ENCODE measurements at regions not wholly inside any gene's neighbourhood (a gene's known extent, or its start where the extent isn't known, plus 50 kb on each side); places are given as distances from the start of the nearest gene placed in this dataset.
"Not testable (repeated sequence)": the region's sequence is repeated elsewhere in the genome, so short reads cannot be mapped to it uniquely, and the experiment has no call there.

DNA sequence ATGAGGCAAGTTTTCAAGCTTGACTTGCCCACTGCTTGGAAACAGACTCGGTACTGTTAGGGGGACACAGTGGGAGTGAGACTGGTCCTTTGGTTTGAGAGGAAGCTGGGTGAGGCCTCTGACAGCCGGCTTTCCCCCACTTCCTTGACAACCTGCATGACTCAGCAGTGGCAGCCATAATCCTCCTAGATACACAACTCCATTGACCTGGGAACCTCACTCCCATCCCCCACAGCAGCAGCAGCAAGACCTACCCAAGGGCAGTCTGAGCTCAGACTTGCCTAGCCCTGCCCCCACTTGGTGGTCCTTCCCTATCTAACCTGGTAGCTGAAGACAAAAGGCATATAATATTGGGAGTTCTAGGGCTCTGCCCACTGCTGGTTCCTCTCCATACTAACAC, 1043.5 kb upstream of the ALCAM start:
- H3K27me3 ChIP-seq (ENCODE audit: control insufficient read depth, insufficient read depth, low read length), result no peaks in the 10 kb centered on the region
- H3K4me3 ChIP-seq (ENCODE audit: low read length), result no peak overlapping the region
- H3K9me3 ChIP-seq (ENCODE audit: control insufficient read depth, low read length), result no peaks in the 10 kb centered on the region
- no peak overlapping the region for H3K9ac ChIP-seq (ENCODE audit: low read length)
- no peaks in the 10 kb centered on the region for H3K4me1 ChIP-seq (ENCODE audit: control insufficient read depth, insufficient read depth, low read length)
- H3K36me3 ChIP-seq (ENCODE audit: control insufficient read depth, insufficient read depth, low read length), result no peaks in the 10 kb centered on the region

DNA sequence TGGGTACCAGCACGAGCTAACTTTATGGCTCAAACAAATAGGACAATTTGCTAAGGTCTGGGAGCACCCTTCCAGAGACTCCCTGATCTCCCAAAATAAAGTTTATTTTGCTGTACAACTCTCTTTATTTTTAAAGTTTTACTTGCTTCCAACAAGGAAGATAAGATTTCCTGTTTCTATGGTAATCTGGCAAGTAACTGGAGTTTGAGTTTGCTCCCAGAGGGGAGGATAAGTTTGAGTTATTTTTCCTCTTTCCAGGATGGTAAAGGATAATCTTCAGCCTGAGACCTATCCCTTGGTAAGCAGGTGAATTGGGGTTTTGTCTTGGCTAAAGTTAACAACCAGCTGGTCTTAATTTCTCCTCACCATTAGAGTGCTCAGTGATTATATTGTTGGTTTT, 1019.4 kb upstream of the ALCAM start:
- Histone ChIP-seq H3K9ac (ENCODE audit: low read length) (no peak overlapping the region), H3K27me3 (ENCODE audit: control insufficient read depth, insufficient read depth, low read length) (no peaks in the 10 kb centered on the region), H3K4me1 (ENCODE audit: control insufficient read depth, insufficient read depth, low read length) (no peaks in the 10 kb centered on the region), H3K4me3 (ENCODE audit: low read length) (no peak overlapping the region), H3K9me3 (ENCODE audit: control insufficient read depth, low read length) (no peaks in the 10 kb centered on the region), H3K36me3 (ENCODE audit: control insufficient read depth, insufficient read depth, low read length) (no peaks in the 10 kb centered on the region)

DNA sequence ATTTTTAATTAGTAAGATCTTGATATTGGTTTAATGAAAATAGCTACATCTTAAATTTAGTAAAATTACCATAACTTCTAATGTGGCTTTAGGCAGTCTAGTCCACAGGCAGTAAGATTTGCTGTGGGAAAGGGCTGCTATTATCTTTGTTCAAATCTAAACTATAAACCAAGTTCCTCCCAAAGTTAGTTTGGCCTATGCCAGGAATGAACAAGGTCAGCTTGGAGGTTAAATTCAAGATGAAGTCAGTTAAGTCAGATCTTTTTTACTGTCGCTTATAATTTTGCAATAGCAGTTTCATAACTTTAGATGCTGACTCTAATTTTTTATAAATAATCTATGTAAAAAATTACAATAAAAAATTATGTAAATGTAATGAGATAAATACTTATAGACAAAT, 1016.9 kb upstream of the ALCAM start:
- no peak overlapping the region for H3K9ac ChIP-seq (ENCODE audit: low read length)
- no peak overlapping the region for H3K4me3 ChIP-seq (ENCODE audit: low read length)
- no peaks in the 10 kb centered on the region for H3K36me3 ChIP-seq (ENCODE audit: control insufficient read depth, insufficient read depth, low read length)
- H3K9me3 ChIP-seq (ENCODE audit: control insufficient read depth, low read length), result no peaks in the 10 kb centered on the region
- no peaks in the 10 kb centered on the region for H3K27me3 ChIP-seq (ENCODE audit: control insufficient read depth, insufficient read depth, low read length)
- H3K4me1 ChIP-seq (ENCODE audit: control insufficient read depth, insufficient read depth, low read length), result no peaks in the 10 kb centered on the region

DNA sequence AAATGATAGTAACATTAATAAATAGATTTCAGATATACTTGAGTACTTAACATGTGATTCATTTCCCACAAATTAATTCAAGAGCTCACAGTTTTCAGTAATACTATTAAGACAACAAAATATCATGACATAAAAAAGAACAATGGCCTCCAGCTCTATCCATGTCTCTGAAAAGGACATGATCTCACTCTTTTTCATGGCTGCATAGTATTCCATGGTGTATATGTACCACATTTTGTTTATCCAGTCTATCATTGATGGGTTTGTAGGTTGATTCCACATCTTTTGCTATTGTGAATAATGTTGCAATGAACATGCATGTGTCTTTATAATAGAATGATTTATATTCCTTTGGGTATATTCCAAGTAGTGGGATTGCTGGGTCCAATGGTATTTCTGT, 1012.8 kb upstream of the ALCAM start:
- Histone ChIP-seq H3K4me1 (ENCODE audit: control insufficient read depth, insufficient read depth, low read length) (no peaks in the 10 kb centered on the region), H3K9me3 (ENCODE audit: control insufficient read depth, low read length) (no peaks in the 10 kb centered on the region), H3K4me3 (ENCODE audit: low read length) (no peak overlapping the region), H3K27me3 (ENCODE audit: control insufficient read depth, insufficient read depth, low read length) (no peaks in the 10 kb centered on the region), H3K36me3 (ENCODE audit: control insufficient read depth, insufficient read depth, low read length) (no peaks in the 10 kb centered on the region), H3K9ac (ENCODE audit: low read length) (no peak overlapping the region)

DNA sequence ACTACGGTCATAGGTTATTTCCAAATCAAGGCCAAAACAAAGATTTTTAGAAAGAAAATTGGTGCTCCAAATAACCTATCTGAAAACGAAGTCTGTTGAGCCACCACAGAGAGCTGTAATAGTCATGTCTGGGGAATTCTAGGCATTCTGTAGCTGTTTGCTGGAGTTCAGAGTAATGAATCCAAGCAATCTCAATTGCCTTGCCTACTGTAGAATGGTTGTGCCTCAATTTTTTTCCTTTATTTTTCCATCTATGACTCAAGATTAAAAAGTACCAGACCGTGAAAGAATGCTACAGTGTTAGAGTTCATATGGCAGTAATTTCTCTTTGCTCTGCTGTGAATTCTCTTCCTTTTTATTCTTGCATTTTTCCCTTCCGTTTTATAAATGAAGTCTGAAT, 1007.2 kb upstream of the ALCAM start:
- Histone ChIP-seq H3K4me1 (ENCODE audit: control insufficient read depth, insufficient read depth, low read length) (no peaks in the 10 kb centered on the region), H3K27me3 (ENCODE audit: control insufficient read depth, insufficient read depth, low read length) (no peaks in the 10 kb centered on the region), H3K4me3 (ENCODE audit: low read length) (no peak overlapping the region), H3K36me3 (ENCODE audit: control insufficient read depth, insufficient read depth, low read length) (no peaks in the 10 kb centered on the region), H3K9ac (ENCODE audit: low read length) (no peak overlapping the region), H3K9me3 (ENCODE audit: control insufficient read depth, low read length) (no peaks in the 10 kb centered on the region)

DNA sequence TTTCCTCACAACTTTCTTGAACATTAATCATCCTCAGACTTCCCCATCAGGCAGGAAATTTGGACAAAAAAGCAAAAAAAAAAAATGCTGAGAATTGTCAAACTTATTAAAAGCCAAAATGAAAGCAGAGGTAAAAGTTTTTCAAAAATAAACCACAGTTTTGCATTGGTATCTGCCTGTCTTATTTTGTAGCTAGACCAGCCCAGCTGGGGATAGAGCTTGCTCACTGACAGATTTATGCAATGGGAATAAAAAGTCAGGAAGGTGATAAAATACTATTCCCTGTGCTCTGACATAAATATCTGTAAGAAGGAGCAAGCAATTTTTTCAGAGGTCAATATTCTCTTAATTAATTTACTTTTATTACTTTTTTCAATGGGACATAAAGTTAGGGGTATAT, 1006.7 kb upstream of the ALCAM start:
- Histone ChIP-seq H3K27me3 (ENCODE audit: control insufficient read depth, insufficient read depth, low read length) (no peaks in the 10 kb centered on the region), H3K4me3 (ENCODE audit: low read length) (no peak overlapping the region), H3K36me3 (ENCODE audit: control insufficient read depth, insufficient read depth, low read length) (no peaks in the 10 kb centered on the region), H3K4me1 (ENCODE audit: control insufficient read depth, insufficient read depth, low read length) (no peaks in the 10 kb centered on the region), H3K9ac (ENCODE audit: low read length) (no peak overlapping the region), H3K9me3 (ENCODE audit: control insufficient read depth, low read length) (no peaks in the 10 kb centered on the region)

DNA sequence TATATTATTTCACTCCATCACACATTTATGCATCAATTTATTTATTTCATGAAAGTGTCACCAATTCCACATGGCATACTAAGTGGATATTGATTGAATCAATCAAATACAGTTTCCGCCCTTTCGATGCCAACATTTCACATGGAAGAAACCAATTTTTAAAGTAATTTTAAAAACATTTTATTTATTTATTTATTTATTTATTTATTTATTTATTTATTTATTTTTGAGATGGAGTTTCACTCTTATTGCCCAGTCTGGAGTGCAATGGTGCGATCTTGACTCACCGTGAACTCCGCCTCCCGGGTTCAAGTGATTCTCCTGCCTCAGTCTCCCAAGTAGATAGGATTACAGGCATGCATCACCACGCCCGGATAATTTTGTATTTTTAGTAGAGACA, 1005.0 kb upstream of the ALCAM start:
- H3K27me3 ChIP-seq (ENCODE audit: control insufficient read depth, insufficient read depth, low read length); H3K36me3 ChIP-seq (ENCODE audit: control insufficient read depth, insufficient read depth, low read length); H3K4me3 ChIP-seq (ENCODE audit: low read length); H3K9ac ChIP-seq (ENCODE audit: low read length); H3K4me1 ChIP-seq (ENCODE audit: control insufficient read depth, insufficient read depth, low read length); H3K9me3 ChIP-seq (ENCODE audit: control insufficient read depth, low read length): not testable (repeated sequence)

DNA sequence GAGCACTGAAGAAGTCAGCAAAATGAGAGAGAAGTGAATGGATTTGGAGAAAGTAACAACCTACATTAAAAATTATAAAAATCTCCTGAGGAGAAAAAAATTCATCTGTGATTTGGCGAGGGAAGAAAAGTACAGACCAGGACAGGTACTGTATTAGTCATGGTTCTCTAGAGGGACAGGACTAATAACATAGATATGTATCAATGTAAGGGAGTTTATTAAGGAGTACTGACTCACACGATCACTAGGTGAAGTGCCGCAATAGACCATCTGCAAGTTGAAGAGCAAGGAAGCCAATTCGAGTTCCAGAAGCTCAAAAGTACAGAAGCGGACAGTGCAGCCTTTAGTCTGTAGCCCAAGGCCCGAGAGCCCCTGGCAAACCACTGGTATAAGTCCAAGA, 1004.4 kb upstream of the ALCAM start:
- H3K4me3 ChIP-seq (ENCODE audit: low read length), result no peak overlapping the region
- no peaks in the 10 kb centered on the region for H3K9me3 ChIP-seq (ENCODE audit: control insufficient read depth, low read length)
- H3K4me1 ChIP-seq (ENCODE audit: control insufficient read depth, insufficient read depth, low read length), result no peaks in the 10 kb centered on the region
- no peaks in the 10 kb centered on the region for H3K36me3 ChIP-seq (ENCODE audit: control insufficient read depth, insufficient read depth, low read length)
- H3K27me3 ChIP-seq (ENCODE audit: control insufficient read depth, insufficient read depth, low read length), result no peaks in the 10 kb centered on the region
- H3K9ac ChIP-seq (ENCODE audit: low read length), result no peak overlapping the region

DNA sequence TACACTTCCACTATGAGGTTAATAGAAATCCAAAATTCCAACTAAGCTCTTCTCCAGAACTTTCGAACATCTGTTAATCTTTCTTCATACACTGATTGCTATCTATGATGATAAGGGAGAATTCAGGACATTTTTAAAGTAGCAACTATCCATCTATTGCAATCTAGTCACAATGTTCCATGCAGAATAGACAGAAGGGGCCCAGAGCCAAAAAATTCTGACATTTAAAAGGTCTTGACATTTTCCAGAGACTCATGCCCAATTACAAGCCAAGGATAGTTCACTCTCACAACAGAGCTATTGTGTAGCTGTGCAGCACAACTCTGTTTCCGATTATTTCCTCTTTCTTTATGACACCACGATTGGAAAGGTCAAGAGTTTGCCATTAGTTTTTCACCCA, 999.7 kb upstream of the ALCAM start:
- no peaks in the 10 kb centered on the region for H3K36me3 ChIP-seq (ENCODE audit: control insufficient read depth, insufficient read depth, low read length)
- no peaks in the 10 kb centered on the region for H3K27me3 ChIP-seq (ENCODE audit: control insufficient read depth, insufficient read depth, low read length)
- H3K9me3 ChIP-seq (ENCODE audit: control insufficient read depth, low read length), result no peaks in the 10 kb centered on the region
- no peak overlapping the region for H3K9ac ChIP-seq (ENCODE audit: low read length)
- no peaks in the 10 kb centered on the region for H3K4me1 ChIP-seq (ENCODE audit: control insufficient read depth, insufficient read depth, low read length)
- no peak overlapping the region for H3K4me3 ChIP-seq (ENCODE audit: low read length)

DNA sequence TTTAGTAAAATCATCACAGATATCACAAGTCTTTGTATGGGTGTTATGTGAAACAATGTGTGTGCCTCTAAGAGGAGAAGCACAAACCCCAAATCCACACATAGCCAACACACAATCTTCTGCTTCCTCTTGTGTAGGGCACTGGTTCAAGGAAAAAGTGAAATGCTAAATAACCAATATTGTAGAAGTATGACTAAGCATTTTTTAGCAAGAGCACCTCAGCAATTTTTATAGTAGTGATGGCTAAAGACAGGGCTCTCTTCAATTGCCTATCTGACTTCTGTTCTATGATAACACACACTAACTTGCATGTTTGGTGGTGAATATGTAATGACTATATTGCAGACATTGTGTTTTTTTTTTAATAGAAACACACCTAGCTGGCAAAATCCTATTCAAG, 997.9 kb upstream of the ALCAM start:
- H3K4me3 ChIP-seq (ENCODE audit: low read length), result no peak overlapping the region
- no peaks in the 10 kb centered on the region for H3K4me1 ChIP-seq (ENCODE audit: control insufficient read depth, insufficient read depth, low read length)
- no peaks in the 10 kb centered on the region for H3K36me3 ChIP-seq (ENCODE audit: control insufficient read depth, insufficient read depth, low read length)
- H3K27me3 ChIP-seq (ENCODE audit: control insufficient read depth, insufficient read depth, low read length), result no peaks in the 10 kb centered on the region
- H3K9me3 ChIP-seq (ENCODE audit: control insufficient read depth, low read length), result no peaks in the 10 kb centered on the region
- no peak overlapping the region for H3K9ac ChIP-seq (ENCODE audit: low read length)

DNA sequence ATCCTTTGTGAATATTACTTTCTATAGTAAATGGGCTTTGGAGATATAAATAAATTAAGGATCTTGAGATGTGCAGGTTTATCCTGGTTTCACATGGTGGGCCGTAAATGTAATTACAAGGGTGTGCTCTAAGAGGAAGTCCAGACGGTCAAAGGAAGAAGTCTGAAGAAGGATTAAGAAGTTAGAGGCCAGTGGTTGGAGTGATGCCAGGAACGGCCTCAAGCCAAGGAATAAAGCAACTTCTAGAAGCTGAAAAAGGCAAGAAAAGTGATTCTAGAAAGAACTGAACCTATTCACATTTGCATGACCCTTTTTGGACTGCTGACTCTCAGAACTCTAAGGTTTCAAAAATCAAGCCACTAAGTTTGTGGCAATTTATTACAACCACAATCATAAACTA, 981.3 kb upstream of the ALCAM start:
- no peak overlapping the region for H3K4me3 ChIP-seq (ENCODE audit: low read length)
- no peaks in the 10 kb centered on the region for H3K9me3 ChIP-seq (ENCODE audit: control insufficient read depth, low read length)
- H3K4me1 ChIP-seq (ENCODE audit: control insufficient read depth, insufficient read depth, low read length), result no peaks in the 10 kb centered on the region

DNA sequence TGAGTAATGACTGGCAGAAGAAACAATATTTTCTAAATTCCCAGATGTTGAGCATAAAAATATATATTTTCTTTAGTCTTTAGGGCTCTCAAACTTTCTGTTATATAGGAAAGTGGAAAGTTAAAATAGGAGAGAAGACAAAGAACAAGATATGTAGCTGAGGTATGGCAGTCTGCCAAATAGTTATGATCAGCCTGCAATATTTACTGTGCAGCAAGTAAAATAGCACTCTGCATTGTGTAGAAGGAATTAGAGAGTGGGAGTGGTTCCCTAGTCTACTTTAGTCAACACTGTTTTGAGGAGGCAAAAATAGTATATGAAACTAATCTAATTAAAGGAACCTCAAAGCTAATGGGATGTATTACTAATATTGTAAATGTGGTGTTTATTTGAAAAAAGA, 978.1 kb upstream of the ALCAM start:
- no peaks in the 10 kb centered on the region for H3K27me3 ChIP-seq (ENCODE audit: control insufficient read depth, insufficient read depth, low read length)
- no peaks in the 10 kb centered on the region for H3K36me3 ChIP-seq (ENCODE audit: control insufficient read depth, insufficient read depth, low read length)
- no peak overlapping the region for H3K9ac ChIP-seq (ENCODE audit: low read length)

More for the DNA sequence above, 981.3 kb upstream of the ALCAM start:
- no peak overlapping the region for H3K9ac ChIP-seq (ENCODE audit: low read length)
- H3K36me3 ChIP-seq (ENCODE audit: control insufficient read depth, insufficient read depth, low read length), result no peaks in the 10 kb centered on the region
- H3K27me3 ChIP-seq (ENCODE audit: control insufficient read depth, insufficient read depth, low read length), result no peaks in the 10 kb centered on the region

DNA sequence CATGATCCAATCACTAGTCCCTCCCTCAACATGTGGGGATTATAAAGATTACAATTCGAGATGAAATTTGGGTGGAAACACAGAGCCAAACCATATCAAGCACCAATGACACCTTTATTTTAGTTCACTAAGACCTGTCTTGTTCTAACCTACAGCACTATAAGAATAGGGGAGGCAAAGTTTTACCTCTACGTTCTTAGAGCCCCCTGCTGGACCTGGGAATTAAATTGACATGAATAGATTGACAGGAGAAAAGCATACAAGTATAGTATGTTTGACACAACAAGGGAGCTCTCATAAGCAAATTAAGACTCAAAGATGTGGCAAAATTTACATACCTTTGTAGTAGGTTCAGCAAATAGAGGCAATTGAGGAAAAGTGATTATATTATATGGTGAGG, 974.4 kb upstream of the ALCAM start:
- no peak overlapping the region for H3K9ac ChIP-seq (ENCODE audit: low read length)
- no peaks in the 10 kb centered on the region for H3K27me3 ChIP-seq (ENCODE audit: control insufficient read depth, insufficient read depth, low read length)
- no peaks in the 10 kb centered on the region for H3K36me3 ChIP-seq (ENCODE audit: control insufficient read depth, insufficient read depth, low read length)
- no peaks in the 10 kb centered on the region for H3K9me3 ChIP-seq (ENCODE audit: control insufficient read depth, low read length)
- H3K4me1 ChIP-seq (ENCODE audit: control insufficient read depth, insufficient read depth, low read length), result no peaks in the 10 kb centered on the region
- no peak overlapping the region for H3K4me3 ChIP-seq (ENCODE audit: low read length)

More for the DNA sequence above, 978.1 kb upstream of the ALCAM start:
- H3K4me3 ChIP-seq (ENCODE audit: low read length), result no peak overlapping the region
- no peaks in the 10 kb centered on the region for H3K9me3 ChIP-seq (ENCODE audit: control insufficient read depth, low read length)
- H3K4me1 ChIP-seq (ENCODE audit: control insufficient read depth, insufficient read depth, low read length), result no peaks in the 10 kb centered on the region
